Activated naive CD4-positive, alpha-beta T cell treated with Interleukin-2 at 50 U/mL for 16 hours (primary cell): ENCODE measurements at regions not wholly inside any gene's neighbourhood (a gene's known extent, or its start where the extent isn't known, plus 50 kb on each side); places are given as distances from the start of the nearest gene placed in this dataset.
"Not testable (repeated sequence)": the region's sequence is repeated elsewhere in the genome, so short reads cannot be mapped to it uniquely, and the experiment has no call there.

ENCODE experiments used
- DNase-seq: peaks from one replicate; pipeline ENCODE4 v3.0.0-alpha.2; 2020

DNA sequence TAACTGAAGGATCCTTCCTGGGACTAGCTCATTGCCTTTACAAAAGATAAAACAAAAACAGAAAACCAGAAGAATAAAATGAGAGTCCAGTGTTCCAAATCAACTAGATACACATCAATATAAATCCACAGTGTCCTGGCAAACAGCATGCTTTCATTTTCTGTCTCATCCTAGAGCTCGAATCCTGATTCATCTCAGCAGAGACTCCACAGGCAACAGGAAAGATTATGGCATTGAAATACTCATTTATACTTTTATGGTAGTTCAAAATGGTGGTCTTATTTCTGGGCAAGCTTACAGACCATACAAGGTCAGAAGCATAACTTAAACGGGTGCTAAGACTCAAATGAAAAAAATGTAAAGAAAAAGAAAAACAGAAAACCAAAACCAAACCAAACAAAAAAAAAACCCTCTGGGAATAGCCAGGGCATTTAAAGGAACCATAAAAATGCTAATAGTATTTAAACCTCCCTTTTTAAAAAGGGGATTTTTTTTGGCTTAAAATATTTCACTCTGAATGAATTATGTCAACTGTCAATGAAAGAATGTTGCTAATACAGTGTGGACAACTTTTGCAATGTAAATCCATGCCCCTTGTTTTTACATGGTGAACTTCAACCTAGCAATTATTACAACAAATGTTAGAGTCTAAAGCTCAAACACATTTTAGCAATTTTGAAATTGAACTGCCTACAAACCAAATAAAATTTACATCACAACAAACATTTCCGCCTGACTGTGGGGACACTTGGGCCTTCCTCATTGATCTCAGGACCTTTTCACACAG, 57.9 kb downstream of the GPR101 start:
- DNase-seq = no peak

DNA sequence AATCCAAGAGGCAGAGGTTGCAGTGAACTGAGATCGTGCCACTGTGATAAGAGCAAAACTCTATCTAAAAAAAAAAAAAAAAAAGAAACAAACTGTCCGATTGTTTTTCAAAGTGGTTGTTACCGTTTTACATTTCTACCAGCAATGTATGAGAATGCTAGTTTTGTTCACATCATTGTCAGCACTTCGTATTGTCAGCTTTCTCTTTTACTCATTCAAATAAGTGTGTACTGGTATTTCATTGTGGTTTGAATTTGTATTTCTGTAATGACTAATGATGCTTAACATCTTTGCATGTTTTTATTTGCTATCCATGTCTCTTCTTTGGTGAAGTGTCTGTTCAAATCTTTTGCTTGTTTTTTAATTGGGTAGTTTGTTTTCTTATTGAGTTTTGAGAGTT, 65.8 kb downstream of the GPR101 start:
- no peak for DNase-seq

DNA sequence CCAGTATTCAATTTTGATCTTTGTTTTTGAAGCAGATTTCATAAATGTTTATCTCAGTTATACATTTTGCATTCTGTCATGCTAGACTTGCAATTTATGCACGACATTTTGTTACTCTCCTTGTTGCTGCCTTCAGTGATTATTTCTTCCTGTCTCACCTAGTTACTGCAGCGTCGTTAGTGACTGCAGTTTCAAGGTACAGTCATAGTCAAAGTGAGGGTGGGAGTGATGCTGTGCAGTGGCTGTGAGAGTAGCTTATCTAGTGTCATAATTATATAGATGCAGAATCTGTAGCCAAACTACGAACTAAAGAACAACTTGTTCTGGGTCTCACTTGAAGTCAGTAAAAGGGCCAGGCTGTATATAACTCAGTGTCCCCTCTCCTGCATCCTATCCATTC, 69.8 kb downstream of the GPR101 start:
- DNase-seq = peak; percentile 3

DNA sequence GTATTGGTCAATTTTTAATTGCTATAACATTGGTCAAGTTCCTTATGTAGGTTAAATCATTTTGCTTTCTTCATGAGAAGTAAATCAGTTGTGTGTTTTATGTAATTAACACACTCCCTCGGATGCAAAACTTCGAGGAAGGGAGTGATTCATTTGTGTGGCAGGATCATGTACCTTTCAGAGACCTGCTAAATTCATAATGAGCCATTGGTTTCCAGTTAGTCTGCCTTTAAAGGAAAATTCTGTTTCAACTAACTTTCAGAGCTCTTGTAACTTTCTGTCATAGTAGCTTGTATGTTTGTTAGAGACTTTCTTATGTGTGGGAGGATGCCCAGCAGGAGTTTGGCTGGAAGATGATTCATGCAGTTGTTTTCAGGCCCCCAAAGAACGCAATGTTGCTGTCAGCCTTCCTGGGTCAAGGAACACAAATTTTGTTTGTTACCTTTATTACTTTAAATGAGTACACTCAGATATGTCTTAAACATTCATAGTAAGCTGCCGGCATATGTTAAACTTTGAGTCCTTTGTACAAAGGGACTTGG, 72.1 kb downstream of the GPR101 start:
- no peak for DNase-seq

DNA sequence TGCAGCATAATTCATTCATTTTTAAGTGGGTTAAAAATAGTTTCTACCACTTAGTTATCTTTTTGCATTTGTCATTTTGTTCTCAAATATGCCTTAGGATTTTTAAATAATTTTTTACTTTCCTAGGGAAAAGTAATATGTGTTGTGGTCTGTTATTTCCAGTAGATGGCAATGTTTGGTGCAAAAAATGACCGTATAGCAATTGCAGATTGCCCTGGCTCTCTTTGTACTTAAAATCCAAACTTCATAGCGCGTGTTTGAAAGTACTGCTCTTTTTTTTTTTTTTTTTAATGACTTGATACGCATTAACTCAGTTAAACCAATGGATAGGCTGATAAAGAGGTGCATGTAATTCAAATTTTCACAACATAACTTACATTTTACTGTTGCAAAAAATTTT, 74.4 kb upstream of the RBMX start:
- DNase-seq = no peak

DNA sequence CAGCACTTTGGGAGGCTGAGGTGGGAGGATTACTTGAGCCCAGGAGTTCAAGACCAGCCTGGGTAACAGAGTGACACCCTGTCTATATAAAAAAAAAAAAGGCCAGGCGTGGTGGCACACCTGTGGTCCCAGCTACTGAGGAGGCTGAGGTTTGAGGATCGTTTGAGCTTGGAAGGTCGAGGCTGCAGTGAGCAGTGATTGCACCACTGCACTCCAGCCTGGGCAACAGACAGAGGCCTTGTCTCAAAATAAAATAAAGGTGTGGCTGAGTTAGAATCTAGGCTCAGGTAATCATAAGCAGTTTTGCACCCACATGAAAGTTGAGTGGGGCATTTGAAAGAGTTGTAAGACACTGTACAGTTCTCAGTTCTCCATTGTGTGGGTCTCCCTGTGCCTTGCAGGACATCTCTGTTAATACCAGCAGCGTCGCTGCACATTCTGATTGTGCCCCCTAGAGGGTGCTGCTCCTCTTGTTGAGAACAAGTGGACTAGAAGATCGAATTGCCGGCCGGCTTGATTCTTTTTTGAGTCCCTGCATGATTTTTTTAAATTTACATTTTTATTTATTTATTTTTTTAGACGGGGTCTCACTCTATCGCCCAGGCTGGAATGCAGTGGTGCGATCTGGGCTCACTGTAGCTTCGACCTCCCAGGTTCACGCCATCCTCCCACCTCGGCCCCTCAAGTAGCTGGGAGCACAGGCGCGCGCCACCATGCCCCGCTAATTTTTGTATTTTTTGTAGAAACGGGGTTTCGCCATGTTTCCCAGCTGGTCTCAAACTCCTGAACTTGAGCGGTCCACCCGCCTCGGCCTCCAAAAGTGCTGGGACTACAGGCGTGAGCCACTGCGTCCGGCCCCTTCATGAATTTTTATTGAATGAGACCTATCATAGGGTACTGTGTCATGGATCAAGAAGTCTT, 73.6 kb upstream of the RBMX start:
- DNase-seq = peak; percentile 59

DNA sequence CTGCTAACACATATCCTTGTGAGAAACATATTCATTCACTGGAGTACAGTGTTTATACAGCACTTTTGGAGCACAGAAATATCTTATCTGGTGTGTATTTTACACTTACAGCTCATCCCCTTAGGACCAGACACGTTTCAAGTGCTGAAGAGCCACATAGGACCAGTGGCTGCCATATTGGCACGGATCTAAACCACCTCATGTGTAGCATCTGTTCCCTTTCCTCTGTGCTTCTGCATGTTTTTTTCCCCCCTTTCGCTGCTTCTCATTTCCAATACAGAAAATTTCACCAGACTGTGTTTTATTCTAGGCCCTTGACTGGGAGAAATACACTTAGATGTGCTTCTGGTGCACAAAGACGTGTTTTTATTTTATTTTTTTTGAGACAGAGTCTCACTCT, 69.7 kb upstream of the RBMX start:
- DNase-seq = no peak

DNA sequence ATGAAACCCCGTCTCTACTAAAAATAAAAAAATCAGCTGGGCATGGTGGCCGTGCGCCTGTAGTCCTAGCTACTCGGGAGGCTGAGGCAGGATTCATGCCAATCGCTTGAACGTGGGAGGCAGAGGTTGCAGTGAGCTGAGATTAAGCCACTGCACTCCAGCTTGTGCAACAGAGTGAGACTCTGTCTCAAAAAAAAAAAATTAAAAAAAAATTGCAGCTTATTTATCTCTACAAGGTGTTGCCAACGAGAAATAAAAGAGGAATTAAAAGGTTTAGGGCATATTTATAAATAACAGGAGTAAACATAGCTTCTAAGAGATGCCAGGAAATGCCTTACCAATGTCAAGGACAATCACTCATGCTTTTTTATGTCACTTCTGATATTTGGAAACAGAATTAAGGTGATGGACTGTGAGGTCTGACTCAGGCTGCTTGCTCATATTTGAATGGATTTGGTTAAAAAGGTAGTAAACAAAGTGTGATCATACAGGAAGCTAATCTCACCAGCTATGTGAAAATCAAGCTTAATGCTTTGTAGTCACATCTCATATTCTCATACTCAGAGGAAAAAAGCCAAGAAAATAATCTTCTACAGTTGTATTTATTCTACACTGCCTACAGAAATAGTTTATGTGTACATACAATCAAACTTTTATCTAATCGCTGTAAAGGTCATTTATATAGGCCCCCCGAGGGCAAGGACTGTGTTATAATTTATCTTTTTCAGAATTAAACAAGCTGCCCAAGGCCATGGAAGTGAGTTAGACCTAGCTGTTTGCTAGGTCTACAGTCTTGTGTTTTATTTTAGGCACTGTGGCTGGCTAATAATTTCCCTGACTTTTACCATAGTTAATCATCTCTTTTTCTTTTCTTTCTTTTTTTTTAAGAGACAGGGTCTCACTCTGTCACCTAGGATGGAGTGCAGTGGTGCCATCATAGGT, 61.1 kb upstream of the RBMX start:
- DNase-seq = no peak

DNA sequence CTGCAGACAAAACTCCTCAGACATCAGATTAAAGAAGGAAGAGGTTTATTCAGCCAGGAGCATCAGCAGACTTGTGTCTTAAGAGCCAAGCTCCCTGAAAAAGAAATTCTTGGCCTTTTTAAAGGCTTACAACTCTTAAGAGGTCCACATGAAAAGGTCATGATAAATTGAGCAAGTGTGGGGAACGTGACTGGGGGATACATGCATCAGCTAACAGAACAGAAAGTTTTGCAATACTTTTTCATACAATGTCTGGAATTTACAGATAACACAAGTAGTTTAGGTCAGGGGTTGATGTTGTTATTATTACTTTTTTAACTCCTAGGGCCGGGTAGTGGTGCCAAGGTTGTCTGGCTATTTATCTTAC, 55.6 kb upstream of the RBMX start:
- DNase-seq = no peak

DNA sequence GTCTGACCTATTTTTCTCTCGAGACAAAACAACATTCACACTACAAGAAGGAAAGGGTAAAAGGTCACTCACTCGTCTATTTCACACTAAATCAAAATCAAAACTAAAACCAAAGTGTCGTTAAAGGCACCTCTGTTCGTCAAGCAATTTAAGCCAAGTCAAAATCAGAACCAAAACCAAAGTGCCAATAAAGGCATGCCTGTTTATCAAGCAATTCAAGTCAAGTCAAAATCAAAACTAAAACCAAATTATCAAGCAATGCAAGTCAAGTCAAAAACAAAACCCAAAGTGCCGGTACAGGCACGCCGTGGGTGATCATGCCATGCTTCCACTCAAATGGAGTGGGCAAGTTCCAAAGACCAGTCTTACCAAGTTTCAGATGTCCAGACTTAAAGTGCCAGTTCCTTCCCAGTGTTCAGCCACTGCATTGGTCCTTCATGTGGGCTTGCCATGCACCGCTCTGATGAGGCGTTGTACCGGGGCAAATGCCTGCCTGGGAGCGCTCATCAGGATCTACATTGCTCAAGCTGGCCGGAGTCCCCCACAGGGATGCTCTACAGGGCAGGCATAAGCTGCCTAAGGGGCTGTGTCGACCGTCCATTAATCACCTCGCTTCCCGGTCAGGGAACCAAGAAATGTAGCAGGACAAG, 55.1 kb upstream of the RBMX start:
- peak; percentile 36 for DNase-seq

DNA sequence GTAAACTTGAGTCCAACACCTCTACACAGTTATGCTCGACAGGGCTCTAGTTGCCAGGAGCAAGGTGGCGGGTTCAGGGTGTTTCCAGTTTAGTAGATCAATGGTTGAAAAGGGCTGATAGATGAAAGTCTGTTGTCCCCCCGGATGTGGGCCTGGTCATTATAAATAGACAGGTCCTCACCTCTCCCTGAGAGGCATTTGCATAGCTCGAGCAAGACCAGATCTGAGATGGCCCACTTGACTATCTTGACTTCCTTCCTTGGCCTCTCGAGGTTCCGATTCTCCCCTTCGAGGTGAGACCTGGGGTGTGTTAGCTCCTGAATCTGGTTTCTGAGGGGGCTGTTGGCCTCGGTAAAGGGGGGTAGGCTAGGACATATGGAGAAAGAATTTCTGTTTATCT, 54.1 kb upstream of the RBMX start:
- not testable (repeated sequence) for DNase-seq

DNA sequence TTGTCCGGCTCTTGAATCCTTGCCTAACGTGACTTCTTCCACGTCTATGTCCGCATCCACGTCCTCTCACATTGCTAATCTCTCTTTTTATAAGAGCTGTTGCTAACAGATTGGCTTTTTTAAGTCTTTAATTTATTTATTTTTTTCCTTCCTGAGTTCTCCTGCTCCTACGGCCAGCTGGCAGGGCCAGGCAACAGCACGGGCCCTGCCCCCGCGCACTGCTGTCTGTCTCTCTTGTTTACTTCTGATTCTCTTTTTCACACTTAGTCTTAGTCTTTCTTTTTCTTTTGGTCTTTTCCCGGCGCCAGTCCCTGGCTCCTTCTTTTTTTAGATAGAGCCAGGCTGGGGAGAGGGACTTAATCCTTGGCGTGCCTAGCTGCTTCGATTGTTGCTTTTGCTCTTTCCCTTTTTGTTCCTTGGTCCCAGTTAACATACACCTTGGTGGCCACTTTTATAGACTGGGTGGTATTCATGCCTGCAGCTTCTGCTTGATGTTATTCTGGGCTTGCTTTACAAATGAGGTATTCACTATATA, 53.2 kb upstream of the RBMX start:
- DNase-seq = no peak

DNA sequence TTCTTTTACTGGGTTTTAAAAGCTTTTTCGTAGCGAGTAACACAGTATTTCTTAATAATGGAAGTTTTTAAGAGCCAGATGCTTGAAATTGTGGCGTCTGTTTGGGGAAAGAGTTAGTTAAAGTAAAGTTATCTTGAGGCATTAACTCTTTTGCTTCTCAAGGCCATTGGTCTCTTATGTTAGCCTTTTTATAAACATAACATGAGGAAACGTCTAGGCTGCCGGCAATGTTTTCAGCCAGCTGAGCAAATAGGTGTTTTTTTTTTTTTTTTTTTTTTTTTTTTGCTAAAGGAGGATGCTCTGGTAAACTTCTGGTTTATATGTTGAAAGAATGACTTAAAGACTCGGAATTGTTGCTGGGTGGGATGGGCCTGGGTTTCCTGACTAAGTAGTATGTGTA, 51.1 kb upstream of the RBMX start:
- no peak for DNase-seq
